ENCODE measurements at regions not wholly inside any gene's neighbourhood (a gene's known extent, or its start where the extent isn't known, plus 50 kb on each side); places are given as distances from the start of the nearest gene placed in this dataset.

GRCh38 chr7:68119411-68119810 is 1122.8 kb downstream of the TYW1 start:
- TF ChIP-seq, protein P1, sequence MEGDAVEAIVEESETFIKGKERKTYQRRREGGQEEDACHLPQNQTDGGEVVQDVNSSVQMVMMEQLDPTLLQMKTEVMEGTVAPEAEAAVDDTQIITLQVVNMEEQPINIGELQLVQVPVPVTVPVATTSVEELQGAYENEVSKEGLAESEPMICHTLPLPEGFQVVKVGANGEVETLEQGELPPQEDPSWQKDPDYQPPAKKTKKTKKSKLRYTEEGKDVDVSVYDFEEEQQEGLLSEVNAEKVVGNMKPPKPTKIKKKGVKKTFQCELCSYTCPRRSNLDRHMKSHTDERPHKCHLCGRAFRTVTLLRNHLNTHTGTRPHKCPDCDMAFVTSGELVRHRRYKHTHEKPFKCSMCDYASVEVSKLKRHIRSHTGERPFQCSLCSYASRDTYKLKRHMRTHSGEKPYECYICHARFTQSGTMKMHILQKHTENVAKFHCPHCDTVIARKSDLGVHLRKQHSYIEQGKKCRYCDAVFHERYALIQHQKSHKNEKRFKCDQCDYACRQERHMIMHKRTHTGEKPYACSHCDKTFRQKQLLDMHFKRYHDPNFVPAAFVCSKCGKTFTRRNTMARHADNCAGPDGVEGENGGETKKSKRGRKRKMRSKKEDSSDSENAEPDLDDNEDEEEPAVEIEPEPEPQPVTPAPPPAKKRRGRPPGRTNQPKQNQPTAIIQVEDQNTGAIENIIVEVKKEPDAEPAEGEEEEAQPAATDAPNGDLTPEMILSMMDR (IDR thresholded peaks at IDR 0.05; ENCODE audit: insufficient read depth, low read length, poor library complexity, severe bottlenecking), result no peak
- H3K27me3 ChIP-seq (ENCODE audit: control insufficient read depth, insufficient read depth, low read length), result no peaks in the 10 kb centered on the region
- H3K4me3 ChIP-seq (ENCODE audit: low read depth, low read length), result no peak overlapping the region
- no peak for DNase-seq (ENCODE audit: low read depth)
- H3K36me3 ChIP-seq (ENCODE audit: control insufficient read depth, insufficient read depth, low read length), result no peaks in the 10 kb centered on the region

GRCh38 chr7:68121056-68121455 is 1124.4 kb downstream of the TYW1 start:
- TF ChIP-seq, protein P1 (IDR thresholded peaks at IDR 0.05; ENCODE audit: insufficient read depth, low read length, poor library complexity, severe bottlenecking), result no peak
- H3K27me3 ChIP-seq (ENCODE audit: control insufficient read depth, insufficient read depth, low read length), result no peaks in the 10 kb centered on the region
- DNase-seq (ENCODE audit: low read depth), result no peak
- no peaks in the 10 kb centered on the region for H3K36me3 ChIP-seq (ENCODE audit: control insufficient read depth, insufficient read depth, low read length)
- no peak overlapping the region for H3K4me3 ChIP-seq (ENCODE audit: low read depth, low read length)

DNA sequence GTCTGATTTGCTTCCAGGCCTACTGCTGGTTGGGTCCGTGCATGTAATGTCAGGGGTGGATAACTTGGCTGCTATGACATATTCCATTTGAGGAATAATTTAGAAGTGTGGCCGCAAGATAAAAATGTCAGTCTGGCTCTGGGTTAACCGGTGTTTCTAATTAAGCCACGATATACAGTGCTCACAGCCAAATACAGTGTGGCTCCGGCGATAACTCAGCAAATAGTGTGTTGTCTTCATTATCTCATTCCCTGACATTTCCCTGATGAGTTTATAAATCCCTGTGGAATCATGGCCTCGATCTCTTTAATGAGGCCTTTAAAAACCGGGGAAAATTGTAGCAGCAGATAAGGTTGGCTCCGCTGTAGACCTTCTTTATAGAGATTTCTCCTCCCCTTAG is 1125.0 kb downstream of the TYW1 start:
- TF ChIP-seq, protein P1 (IDR thresholded peaks at IDR 0.05; ENCODE audit: insufficient read depth, low read length, poor library complexity, severe bottlenecking), result no peak
- no peaks in the 10 kb centered on the region for H3K36me3 ChIP-seq (ENCODE audit: control insufficient read depth, insufficient read depth, low read length)
- no peak overlapping the region for H3K4me3 ChIP-seq (ENCODE audit: low read depth, low read length)
- no peak for DNase-seq (ENCODE audit: low read depth)
- H3K27me3 ChIP-seq (ENCODE audit: control insufficient read depth, insufficient read depth, low read length), result no peaks in the 10 kb centered on the region

DNA sequence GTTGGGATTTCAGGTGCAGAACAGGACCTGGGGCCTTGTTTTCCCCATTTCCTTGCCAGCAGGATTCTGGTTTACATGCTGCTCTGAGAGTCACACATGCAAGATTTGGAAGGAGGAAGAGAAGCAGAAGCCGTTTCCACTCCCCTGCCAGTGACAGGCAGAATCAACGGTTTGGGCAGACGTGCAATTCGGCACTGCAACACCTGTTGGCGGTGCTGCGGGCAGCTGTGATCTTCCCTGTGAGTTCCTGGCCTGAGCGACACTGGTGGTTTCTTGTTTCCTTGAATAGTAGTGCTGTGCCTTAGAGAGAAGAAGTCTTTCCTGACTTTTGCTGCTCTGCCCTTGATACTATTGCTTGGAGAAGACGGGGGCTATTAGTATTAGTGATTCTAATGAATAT is 1126.2 kb downstream of the TYW1 start:
- no peaks in the 10 kb centered on the region for H3K36me3 ChIP-seq (ENCODE audit: control insufficient read depth, insufficient read depth, low read length)
- no peak for DNase-seq (ENCODE audit: low read depth)
- H3K4me3 ChIP-seq (ENCODE audit: low read depth, low read length), result no peak overlapping the region
- H3K27me3 ChIP-seq (ENCODE audit: control insufficient read depth, insufficient read depth, low read length), result no peaks in the 10 kb centered on the region
- TF ChIP-seq, protein P1 (IDR thresholded peaks at IDR 0.05; ENCODE audit: insufficient read depth, low read length, poor library complexity, severe bottlenecking), result no peak

DNA sequence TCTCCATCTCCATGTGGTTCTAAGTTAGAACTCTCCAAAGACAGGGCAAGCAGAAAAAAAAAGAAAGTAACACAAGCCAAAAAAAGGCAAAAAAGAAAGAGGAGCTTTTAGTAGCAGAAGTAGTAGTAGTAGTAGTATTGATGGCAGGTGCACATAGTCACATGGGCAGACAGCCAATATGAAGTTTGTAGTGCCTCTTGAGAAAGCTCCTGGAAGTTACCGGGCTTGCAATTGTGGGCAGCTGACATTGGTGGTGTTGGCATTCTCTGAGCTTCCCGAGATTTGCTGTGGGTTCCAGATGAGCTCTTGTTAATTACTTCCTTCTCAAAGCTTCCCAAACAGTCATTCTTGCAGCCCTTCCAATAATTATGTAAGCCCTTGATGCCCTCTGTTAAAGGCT is 1128.5 kb downstream of the TYW1 start:
- DNase-seq (ENCODE audit: low read depth), result no peak
- H3K4me3 ChIP-seq (ENCODE audit: low read depth, low read length), result no peak overlapping the region
- no peaks in the 10 kb centered on the region for H3K27me3 ChIP-seq (ENCODE audit: control insufficient read depth, insufficient read depth, low read length)
- H3K36me3 ChIP-seq (ENCODE audit: control insufficient read depth, insufficient read depth, low read length), result no peaks in the 10 kb centered on the region
- TF ChIP-seq, protein P1 (IDR thresholded peaks at IDR 0.05; ENCODE audit: insufficient read depth, low read length, poor library complexity, severe bottlenecking), result no peak

- H3K27me3 ChIP-seq (ENCODE audit: control insufficient read depth, insufficient read depth, low read length), result no peaks in the 10 kb centered on the region
- H3K4me3 ChIP-seq (ENCODE audit: low read depth, low read length), result no peak overlapping the region
- DNase-seq (ENCODE audit: low read depth), result no peak
- no peaks in the 10 kb centered on the region for H3K36me3 ChIP-seq (ENCODE audit: control insufficient read depth, insufficient read depth, low read length)
- TF ChIP-seq, protein P1 (IDR thresholded peaks at IDR 0.05; ENCODE audit: insufficient read depth, low read length, poor library complexity, severe bottlenecking), result no peak
Measured at GRCh38 chr7:68133045-68133444, 1136.4 kb downstream of the TYW1 start.
